ENCODE measurements at regions not wholly inside any gene's neighbourhood (a gene's known extent, or its start where the extent isn't known, plus 50 kb on each side); places are given as distances from the start of the nearest gene placed in this dataset.

- DNase-seq: no peak
- TF ChIP-seq CTCF (IDR thresholded peaks at IDR 0.05) (no peak), POLR2A (IDR thresholded peaks at IDR 0.05) (no peak), EP300 (IDR thresholded peaks at IDR 0.05; ENCODE audit: low read depth) (no peak)
- H3K4me1 ChIP-seq: no peaks in the 10 kb centered on the region
- in situ Hi-C loops (cut with MboI; ENCODE audit: low pct_ligation_motif_present in 1 of 4, low pct_unique_long_range_greater_than_20kb in 1 of 4, low sequenced_read_pairs in 3 of 4): no loop called here
- intact Hi-C loops (cut with DNase I; ENCODE audit: low total_unique reads): no loop called here
- H3K36me3 ChIP-seq: no peaks in the 10 kb centered on the region
- 88 to 91% methylated on average over 1 of the region's 1 CpG for WGBS, 2 donors (ENCODE audit: low coverage in 1 of 2)
- no peaks in the 10 kb centered on the region for H3K27me3 ChIP-seq
- no peak overlapping the region for H3K4me3 ChIP-seq
- no peaks in the 10 kb centered on the region for H3K9me3 ChIP-seq
- no peak overlapping the region for H3K27ac ChIP-seq
These were observed 813.4 kb downstream of the LRFN5 start for GRCh38 chr14:42420071-42420470.

GRCh38 chr14:42407153-42407552 is 800.5 kb downstream of the LRFN5 start:
- 63 to 86% methylated on average over 1 of the region's 1 CpG for WGBS, 2 donors (ENCODE audit: low coverage in 1 of 2)
- no peak for DNase-seq
- Histone ChIP-seq H3K27me3 (no peaks in the 10 kb centered on the region), H3K4me1 (no peaks in the 10 kb centered on the region), H3K4me3 (no peak overlapping the region), H3K9me3 (no peaks in the 10 kb centered on the region), H3K36me3 (no peaks in the 10 kb centered on the region), H3K27ac (no peak overlapping the region)
- intact Hi-C loops (cut with DNase I; ENCODE audit: low total_unique reads): no loop called here
- no peak for TF ChIP-seq CTCF (IDR thresholded peaks at IDR 0.05)
- no peak for TF ChIP-seq EP300 (IDR thresholded peaks at IDR 0.05; ENCODE audit: low read depth)
- no peak for TF ChIP-seq POLR2AphosphoS5 (IDR thresholded peaks at IDR 0.05)
- no peak for TF ChIP-seq POLR2A (IDR thresholded peaks at IDR 0.05)
- in situ Hi-C loops (cut with MboI; ENCODE audit: low pct_ligation_motif_present in 1 of 4, low pct_unique_long_range_greater_than_20kb in 1 of 4, low sequenced_read_pairs in 3 of 4): no loop called here

- no peaks in the 10 kb centered on the region for H3K36me3 ChIP-seq
- in situ Hi-C loops (cut with MboI; ENCODE audit: low pct_ligation_motif_present in 1 of 4, low pct_unique_long_range_greater_than_20kb in 1 of 4, low sequenced_read_pairs in 3 of 4): no loop called here
- no peaks in the 10 kb centered on the region for H3K9me3 ChIP-seq
- no peaks in the 10 kb centered on the region for H3K4me1 ChIP-seq
- 48 to 52% methylated on average over 3 of the region's 3 CpGs for WGBS, 2 donors (ENCODE audit: low coverage in 1 of 2)
- TF ChIP-seq POLR2AphosphoS5 (IDR thresholded peaks at IDR 0.05): no peak
- no peak for DNase-seq
- intact Hi-C loops (cut with DNase I; ENCODE audit: low total_unique reads): no loop called here
- H3K27me3 ChIP-seq: no peaks in the 10 kb centered on the region
- H3K4me3 ChIP-seq: no peak overlapping the region
- no peak overlapping the region for H3K27ac ChIP-seq
These were observed 784.6 kb downstream of the LRFN5 start for GRCh38 chr14:42391146-42391834.

GRCh38 chr14:42378880-42379279 is 772.2 kb downstream of the LRFN5 start:
- in situ Hi-C loops (cut with MboI; ENCODE audit: low pct_ligation_motif_present in 1 of 4, low pct_unique_long_range_greater_than_20kb in 1 of 4, low sequenced_read_pairs in 3 of 4): no loop called here
- H3K9me3 ChIP-seq: no peaks in the 10 kb centered on the region
- H3K36me3 ChIP-seq: no peaks in the 10 kb centered on the region
- 78 to 80% methylated on average over 2 to 4 of the region's 4 CpGs for WGBS, 2 donors (ENCODE audit: low coverage in 1 of 2)
- no peak overlapping the region for H3K4me3 ChIP-seq
- no peak overlapping the region for H3K27ac ChIP-seq
- no peaks in the 10 kb centered on the region for H3K27me3 ChIP-seq
- TF ChIP-seq EP300 (IDR thresholded peaks at IDR 0.05; ENCODE audit: low read depth): no peak
- TF ChIP-seq CTCF (IDR thresholded peaks at IDR 0.05): no peak
- TF ChIP-seq POLR2A (IDR thresholded peaks at IDR 0.05): no peak
- TF ChIP-seq POLR2AphosphoS5 (IDR thresholded peaks at IDR 0.05): no peak
- DNase-seq: no peak
- no peaks in the 10 kb centered on the region for H3K4me1 ChIP-seq
- intact Hi-C loops (cut with DNase I; ENCODE audit: low total_unique reads): no loop called here

- DNase-seq: no peak
- no peak overlapping the region for H3K27ac ChIP-seq
- no peaks in the 10 kb centered on the region for H3K4me1 ChIP-seq
- 50 to 84% methylated on average over 3 of the region's 3 CpGs for WGBS, 2 donors (ENCODE audit: low coverage in 1 of 2)
- H3K27me3 ChIP-seq: no peaks in the 10 kb centered on the region
- in situ Hi-C loops (cut with MboI; ENCODE audit: low pct_ligation_motif_present in 1 of 4, low pct_unique_long_range_greater_than_20kb in 1 of 4, low sequenced_read_pairs in 3 of 4) (no loop called here), intact Hi-C loops (cut with DNase I; ENCODE audit: low total_unique reads) (no loop called here)
- no peaks in the 10 kb centered on the region for H3K9me3 ChIP-seq
- H3K4me3 ChIP-seq: no peak overlapping the region
- no peaks in the 10 kb centered on the region for H3K36me3 ChIP-seq
- TF ChIP-seq EP300 (IDR thresholded peaks at IDR 0.05; ENCODE audit: low read depth) (no peak), POLR2A (IDR thresholded peaks at IDR 0.05) (no peak), CTCF (IDR thresholded peaks at IDR 0.05) (no peak)
These were observed 771.6 kb downstream of the LRFN5 start for GRCh38 chr14:42378274-42378673.
